HCT116 (cell line): ENCODE measurements at regions not wholly inside any gene's neighbourhood (a gene's known extent, or its start where the extent isn't known, plus 50 kb on each side); places are given as distances from the start of the nearest gene placed in this dataset.

Source experiments
- EZH2 ChIP-seq: fragments of 200-600 bp; sonication (generic); IDR thresholded peaks from 2 replicates; pipeline ENCODE4 v1.6.1; 2017; ENCODE audit warnings: antibody characterized with exemption, mixed run types
- EZH2phosphoT487 ChIP-seq: fragments of 200-600 bp; IDR thresholded peaks from 2 replicates; pipeline ENCODE4 v1.6.1; 2018; ENCODE audit warnings: antibody characterized with exemption, borderline replicate concordance
- JUND ChIP-seq: IDR thresholded peaks from 2 replicates; pipeline ENCODE4 v1.6.1; 2012
- POLR2A ChIP-seq: IDR thresholded peaks from 2 replicates; pipeline ENCODE4 v1.7.0; 2011; ENCODE audit warnings: borderline replicate concordance; ENCODE audit not compliant: insufficient read depth, insufficient read length; ENCODE audit errors: extremely low read depth
- POLR2AphosphoS5 ChIP-seq: IDR thresholded peaks from 2 replicates; pipeline ENCODE4 v1.6.1; 2011; ENCODE audit warnings: mild to moderate bottlenecking, low read depth, low read length, moderate library complexity
- RAD21 ChIP-seq: IDR thresholded peaks from 2 replicates; pipeline ENCODE4 v1.6.1; 2012; ENCODE audit warnings: low read depth, mild to moderate bottlenecking
- YY1 ChIP-seq: IDR thresholded peaks from 2 replicates; pipeline ENCODE4 v1.6.1; 2011; ENCODE audit warnings: low read length, low read depth, moderate library complexity, mild to moderate bottlenecking; ENCODE audit not compliant: insufficient replicate concordance; ENCODE audit errors: extremely low read depth
- TF ChIP-seq, protein P1 (sequence below), 3 experiments: fragments of 200-600 bp in 1 of 3; sonication (generic) in 1 of 3; IDR thresholded peaks in 2 of 3; conservative IDR thresholded peaks in 1 of 3; 2 replicates each; pipeline ENCODE4 v1.5.1; 2012 to 2017; ENCODE audit warnings: low read depth in 2 of 3, low read length in 2 of 3, antibody characterized with exemption in 1 of 3, borderline replicate concordance in 1 of 3, control low read depth in 1 of 3, mild to moderate bottlenecking in 1 of 3, mixed read lengths in 1 of 3, mixed run types in 1 of 3, moderate library complexity in 1 of 3; ENCODE audit not compliant: insufficient read depth in 1 of 3
- TF ChIP-seq, protein P2 (sequence below): IDR thresholded peaks from 2 replicates; pipeline ENCODE4 v1.6.1; 2012
- TF ChIP-seq, protein P3 (sequence below): IDR thresholded peaks from 2 replicates; pipeline ENCODE4 v1.6.1; 2012; ENCODE audit warnings: low read depth

DNA sequence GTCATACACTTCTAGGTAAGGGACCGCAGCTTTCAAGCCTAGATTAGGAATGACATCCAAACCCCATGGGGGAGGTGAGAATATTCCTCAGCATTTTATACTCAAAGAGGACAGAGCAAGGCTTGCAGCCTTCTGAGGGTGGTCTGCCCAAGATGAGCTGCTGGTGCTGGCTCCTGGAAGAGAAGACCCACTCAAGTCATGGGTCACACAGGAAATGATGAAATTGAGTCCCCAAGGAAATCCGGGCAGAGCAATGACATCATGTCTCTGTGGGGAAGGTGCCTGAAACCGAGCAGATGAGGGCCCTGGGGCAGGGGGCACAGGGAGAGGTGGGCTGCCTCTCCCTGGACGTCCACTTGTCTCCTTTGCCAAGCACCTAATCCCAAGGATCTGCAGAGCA is 468.7 kb downstream of the TSHZ3 start:
- TF ChIP-seq POLR2A: no peak
- TF ChIP-seq, protein P1, sequence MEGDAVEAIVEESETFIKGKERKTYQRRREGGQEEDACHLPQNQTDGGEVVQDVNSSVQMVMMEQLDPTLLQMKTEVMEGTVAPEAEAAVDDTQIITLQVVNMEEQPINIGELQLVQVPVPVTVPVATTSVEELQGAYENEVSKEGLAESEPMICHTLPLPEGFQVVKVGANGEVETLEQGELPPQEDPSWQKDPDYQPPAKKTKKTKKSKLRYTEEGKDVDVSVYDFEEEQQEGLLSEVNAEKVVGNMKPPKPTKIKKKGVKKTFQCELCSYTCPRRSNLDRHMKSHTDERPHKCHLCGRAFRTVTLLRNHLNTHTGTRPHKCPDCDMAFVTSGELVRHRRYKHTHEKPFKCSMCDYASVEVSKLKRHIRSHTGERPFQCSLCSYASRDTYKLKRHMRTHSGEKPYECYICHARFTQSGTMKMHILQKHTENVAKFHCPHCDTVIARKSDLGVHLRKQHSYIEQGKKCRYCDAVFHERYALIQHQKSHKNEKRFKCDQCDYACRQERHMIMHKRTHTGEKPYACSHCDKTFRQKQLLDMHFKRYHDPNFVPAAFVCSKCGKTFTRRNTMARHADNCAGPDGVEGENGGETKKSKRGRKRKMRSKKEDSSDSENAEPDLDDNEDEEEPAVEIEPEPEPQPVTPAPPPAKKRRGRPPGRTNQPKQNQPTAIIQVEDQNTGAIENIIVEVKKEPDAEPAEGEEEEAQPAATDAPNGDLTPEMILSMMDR (IDR thresholded peaks at IDR 0.05 in 2 of 3, conservative IDR thresholded peaks at IDR 0.05 in 1 of 3; ENCODE audit: borderline replicate concordance in 1 of 3, insufficient read depth in 1 of 3, low read depth in 2 of 3, low read length in 2 of 3): no peak
- TF ChIP-seq POLR2AphosphoS5: no peak
- no peak for TF ChIP-seq EZH2
- no peak for TF ChIP-seq RAD21
- TF ChIP-seq, protein P2, sequence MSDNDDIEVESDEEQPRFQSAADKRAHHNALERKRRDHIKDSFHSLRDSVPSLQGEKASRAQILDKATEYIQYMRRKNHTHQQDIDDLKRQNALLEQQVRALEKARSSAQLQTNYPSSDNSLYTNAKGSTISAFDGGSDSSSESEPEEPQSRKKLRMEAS: no peak
- TF ChIP-seq JUND: no peak
- TF ChIP-seq, protein P3, sequence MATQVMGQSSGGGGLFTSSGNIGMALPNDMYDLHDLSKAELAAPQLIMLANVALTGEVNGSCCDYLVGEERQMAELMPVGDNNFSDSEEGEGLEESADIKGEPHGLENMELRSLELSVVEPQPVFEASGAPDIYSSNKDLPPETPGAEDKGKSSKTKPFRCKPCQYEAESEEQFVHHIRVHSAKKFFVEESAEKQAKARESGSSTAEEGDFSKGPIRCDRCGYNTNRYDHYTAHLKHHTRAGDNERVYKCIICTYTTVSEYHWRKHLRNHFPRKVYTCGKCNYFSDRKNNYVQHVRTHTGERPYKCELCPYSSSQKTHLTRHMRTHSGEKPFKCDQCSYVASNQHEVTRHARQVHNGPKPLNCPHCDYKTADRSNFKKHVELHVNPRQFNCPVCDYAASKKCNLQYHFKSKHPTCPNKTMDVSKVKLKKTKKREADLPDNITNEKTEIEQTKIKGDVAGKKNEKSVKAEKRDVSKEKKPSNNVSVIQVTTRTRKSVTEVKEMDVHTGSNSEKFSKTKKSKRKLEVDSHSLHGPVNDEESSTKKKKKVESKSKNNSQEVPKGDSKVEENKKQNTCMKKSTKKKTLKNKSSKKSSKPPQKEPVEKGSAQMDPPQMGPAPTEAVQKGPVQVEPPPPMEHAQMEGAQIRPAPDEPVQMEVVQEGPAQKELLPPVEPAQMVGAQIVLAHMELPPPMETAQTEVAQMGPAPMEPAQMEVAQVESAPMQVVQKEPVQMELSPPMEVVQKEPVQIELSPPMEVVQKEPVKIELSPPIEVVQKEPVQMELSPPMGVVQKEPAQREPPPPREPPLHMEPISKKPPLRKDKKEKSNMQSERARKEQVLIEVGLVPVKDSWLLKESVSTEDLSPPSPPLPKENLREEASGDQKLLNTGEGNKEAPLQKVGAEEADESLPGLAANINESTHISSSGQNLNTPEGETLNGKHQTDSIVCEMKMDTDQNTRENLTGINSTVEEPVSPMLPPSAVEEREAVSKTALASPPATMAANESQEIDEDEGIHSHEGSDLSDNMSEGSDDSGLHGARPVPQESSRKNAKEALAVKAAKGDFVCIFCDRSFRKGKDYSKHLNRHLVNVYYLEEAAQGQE: no peak
- TF ChIP-seq EZH2phosphoT487: no peak
- TF ChIP-seq YY1: no peak
